Activated T-cell treated with anti-CD3 and anti-CD28 coated beads, Interleukin-2, amount 50 U/mL, for 48 hours (primary cell): ENCODE measurements at regions not wholly inside any gene's neighbourhood (a gene's known extent, or its start where the extent isn't known, plus 50 kb on each side); places are given as distances from the start of the nearest gene placed in this dataset.
"Not testable (repeated sequence)": the region's sequence is repeated elsewhere in the genome, so short reads cannot be mapped to it uniquely, and the experiment has no call there.

ENCODE experiments used
- DNase-seq, 2 experiments: peaks; one replicate each; pipeline ENCODE4 v3.0.0-alpha.2; 2020

DNA sequence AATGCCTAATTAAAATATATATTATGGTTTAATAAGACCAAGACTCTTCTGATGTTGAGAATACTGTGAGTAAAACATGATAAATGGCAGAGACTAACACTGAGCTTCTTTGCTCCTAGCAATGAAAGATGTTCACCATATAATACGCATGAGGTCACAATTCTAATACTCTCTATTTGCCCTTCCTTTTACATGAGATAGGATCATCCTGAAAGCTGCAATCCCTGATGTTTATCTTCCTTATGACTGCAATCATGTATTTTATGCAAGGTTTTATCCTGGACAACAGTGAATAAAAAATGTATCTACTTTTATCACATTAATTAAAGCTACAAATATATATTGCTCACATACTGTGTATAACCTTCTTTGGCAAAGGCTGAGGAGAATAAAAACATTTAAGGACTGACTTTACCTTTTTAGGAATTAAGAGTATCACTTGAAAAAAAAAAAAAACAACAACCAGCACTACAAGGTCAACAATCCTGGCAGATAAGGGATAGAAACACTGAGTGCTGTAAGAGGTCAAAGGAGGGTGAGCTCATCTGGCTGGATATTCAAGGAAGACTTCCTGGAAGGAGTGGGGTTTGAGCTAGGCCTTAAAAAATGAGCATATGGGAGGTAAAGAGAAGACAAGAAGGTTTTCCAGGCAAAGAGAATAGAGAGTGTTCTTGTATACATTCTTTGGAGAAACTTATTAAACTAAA is 99.9 kb downstream of the AREG start:
- DNase-seq, result no peak

- no peak for DNase-seq
Measured at GRCh38 chr4:74545448-74545847, 100.5 kb downstream of the AREG start.

- DNase-seq, result no peak
Measured at GRCh38 chr4:74546057-74546456, 101.1 kb downstream of the AREG start.

DNA sequence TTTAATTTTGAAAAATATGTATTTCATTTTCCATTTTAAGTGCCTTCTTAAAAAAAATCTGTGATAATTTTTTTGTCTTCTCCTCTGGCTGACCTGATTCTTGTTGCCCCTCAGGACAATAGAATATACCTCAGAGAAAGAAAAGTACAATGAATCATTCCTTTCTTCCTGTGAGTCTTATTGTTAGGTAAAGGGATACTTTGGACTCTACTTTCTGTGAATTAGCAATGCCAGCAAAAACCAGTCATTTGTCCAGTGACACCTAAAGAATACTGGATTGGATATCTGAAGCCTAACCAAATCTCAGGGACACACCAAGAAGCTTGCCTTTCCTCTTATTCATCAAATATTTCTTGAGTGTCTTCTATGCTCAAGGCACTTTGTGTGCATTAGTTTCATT is 102.1 kb downstream of the AREG start:
- no peak for DNase-seq

DNA sequence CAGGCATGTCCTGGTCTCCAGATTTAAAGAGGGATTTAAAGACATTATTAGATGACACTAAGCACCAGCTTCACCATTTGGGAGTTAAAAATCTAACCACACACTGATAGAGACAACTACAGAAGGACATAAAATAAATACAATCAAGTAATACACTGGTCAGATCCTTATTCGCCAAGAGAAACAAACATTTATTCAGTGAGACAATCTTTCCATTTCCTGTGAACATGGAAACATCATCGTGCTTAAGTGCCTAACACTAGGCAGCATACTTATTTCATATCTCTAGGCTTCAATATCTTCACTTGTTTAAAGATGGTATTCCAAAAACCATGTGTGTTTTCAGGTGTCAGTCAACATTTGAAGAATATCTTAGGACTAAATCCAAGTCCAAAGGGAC is 103.6 kb downstream of the AREG start:
- no peak for DNase-seq

- DNase-seq, result no peak
Measured at GRCh38 chr4:74549936-74550335, 105.0 kb downstream of the AREG start.

DNA sequence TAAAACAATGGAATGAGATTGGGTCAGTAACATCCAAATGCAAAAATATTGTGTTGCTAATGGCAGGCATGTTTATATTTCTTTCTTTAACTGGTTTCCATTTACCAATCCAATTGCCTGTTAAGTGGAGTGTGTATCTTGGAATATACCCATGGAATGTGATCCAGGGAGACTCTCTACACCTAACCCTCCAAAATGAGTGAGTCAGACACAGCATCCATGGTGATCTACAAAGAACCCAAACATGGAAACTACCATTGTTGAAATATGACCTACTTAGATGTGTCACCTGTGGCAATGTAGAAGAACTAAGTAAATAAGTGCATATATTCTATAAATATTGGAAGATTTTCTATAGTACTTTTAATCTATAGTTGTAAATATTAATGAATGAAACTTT is 110.3 kb downstream of the AREG start:
- no peak for DNase-seq

DNA sequence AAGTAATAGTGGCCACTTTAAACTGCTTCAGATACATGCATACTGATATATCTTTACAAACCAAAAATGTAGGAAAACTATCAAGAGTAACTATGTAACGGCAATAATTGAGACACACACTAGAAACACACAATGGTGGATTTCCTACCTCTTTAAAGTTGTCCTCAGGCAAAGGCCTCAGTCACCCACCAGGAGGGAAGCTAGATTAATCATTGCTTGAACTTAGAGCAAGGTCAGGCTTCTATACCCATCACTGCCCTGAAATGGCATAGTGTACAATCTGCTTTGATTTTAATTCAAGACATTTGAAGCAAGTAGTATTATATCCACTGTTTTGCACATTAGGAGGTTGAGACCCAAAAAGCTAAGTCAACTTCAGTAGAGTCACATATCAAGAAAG is 110.9 kb downstream of the AREG start:
- DNase-seq, result no peak

GRCh38 chr4:74559853-74560252 is 114.9 kb downstream of the AREG start:
- no peak for DNase-seq

DNA sequence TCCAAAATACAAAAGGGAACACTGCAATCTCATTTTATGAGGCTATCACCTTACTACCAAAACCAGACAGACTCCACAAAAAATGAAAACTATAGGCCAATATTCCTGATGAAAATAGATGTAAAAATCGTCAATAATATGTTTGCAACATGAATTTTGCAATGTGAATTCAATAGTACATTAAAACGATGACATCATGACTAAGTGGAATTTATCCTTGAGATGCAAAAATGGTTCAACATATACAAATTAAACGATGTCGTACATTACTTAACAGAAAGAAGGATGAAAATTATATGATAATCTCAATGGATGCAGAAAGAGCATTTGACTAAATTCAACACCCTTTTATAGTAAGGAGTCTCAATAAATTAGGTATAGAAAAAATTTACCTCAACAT is 123.0 kb downstream of the AREG start:
- DNase-seq, result no peak

DNA sequence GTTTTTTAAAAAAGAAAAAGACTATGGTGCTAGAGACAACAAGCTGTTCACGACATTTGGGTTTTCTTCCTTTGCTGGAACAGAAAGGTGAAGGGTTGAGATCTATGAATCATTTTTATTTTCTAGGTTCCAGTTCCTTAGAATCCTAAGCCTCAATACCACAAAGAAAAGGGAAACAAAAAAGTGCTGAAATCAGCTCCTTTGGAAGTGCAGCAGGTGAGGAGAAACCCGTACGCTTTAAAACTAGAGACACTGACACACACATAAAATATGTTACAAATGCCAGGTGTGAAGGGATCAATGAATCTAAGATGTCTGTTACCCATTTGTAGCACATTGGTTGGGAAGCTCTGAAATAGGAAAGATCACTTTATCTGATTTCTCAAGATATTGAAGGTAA is 125.2 kb downstream of the AREG start:
- no peak for DNase-seq

DNA sequence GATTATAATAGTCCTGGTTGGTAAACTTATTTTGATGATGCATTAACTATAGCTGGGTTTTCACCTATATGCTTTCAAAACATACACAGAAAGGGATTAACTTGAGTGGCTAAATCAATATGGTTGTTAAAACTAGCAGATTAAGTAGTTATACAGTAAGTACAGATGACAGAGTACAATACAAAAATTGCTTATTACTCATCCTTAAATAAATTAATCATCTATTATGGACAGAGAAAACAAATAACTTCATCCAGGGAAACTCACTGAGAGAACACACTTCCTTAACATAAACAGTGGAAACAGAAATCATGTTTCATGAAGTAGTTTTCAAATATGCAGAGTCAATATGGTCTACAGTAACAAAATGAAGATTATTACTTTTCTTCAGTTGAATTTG is 133.4 kb downstream of the AREG start:
- DNase-seq, result no peak

- DNase-seq, result not testable (repeated sequence)
Measured at GRCh38 chr4:74578865-74579264, 133.9 kb downstream of the AREG start.

DNA sequence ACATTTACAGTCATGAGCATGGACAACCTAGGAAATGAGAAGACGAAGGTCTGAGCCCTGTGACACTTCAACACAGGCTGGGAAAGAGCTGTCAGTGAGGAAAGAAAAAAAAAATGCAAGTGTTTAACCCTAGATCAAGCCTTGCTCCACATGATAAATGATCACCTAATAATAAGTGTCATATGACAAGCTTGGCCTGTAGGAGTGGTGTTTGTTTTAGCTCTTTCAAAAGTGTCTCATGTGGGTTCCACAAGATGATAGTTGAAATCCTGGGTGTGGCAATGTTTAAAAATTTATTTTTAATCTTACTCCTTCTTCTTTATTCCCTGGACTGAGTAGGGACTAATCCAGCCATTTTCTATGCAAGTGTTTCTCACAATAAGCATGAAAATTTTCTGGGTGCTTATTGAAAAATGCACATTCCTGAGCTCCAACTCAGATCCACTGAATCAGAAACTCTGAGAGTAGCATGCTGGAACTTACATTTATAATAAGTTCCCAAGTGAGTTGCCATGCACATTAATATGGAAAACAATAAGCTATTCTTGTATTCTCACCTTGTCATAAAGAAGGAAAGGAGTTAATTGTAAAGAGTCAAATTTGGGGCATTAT is 138.3 kb downstream of the AREG start:
- no peak for DNase-seq

DNA sequence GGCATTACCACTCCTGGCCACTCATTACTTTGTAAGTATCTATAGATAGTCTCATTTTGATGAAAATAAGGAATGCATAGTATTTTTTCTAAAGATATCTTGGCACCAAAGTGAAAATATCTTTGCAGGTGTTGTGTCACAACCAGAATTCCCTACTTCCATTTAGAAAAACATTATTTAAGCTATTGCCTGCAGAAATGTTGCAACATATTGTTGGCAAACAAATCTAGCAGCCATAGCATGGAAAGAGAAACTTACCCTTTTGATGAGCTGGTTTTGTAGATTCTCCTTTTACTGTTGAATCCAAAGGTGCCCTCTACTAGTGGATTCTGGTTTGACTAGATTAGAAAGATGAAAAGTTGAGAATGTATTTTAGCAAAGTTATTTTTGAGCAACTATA is 138.8 kb downstream of the AREG start:
- no peak for DNase-seq

- DNase-seq, result no peak
Measured at GRCh38 chr4:74588350-74588749, 143.4 kb downstream of the AREG start.

DNA sequence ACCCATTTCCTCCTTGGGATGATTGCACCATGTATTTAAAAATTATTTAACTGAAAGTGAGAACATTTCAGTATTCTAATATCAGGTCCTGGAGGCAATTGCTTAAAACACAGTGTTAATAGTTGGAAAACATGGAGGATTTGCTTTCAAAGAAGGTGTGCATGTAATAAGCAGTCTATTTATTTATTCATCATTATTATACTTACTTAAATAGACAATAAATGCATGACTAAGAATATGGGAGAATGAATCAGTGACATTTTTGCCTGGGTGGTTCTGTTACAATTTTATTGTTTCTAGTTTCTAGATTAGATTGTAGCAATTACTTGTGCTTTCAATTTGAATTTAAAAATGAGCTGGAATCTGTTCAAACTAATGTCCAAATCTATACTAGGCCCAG is 145.5 kb downstream of the AREG start:
- no peak for DNase-seq

- DNase-seq, result no peak
Measured at GRCh38 chr4:74598611-74599325, 153.8 kb downstream of the AREG start.

DNA sequence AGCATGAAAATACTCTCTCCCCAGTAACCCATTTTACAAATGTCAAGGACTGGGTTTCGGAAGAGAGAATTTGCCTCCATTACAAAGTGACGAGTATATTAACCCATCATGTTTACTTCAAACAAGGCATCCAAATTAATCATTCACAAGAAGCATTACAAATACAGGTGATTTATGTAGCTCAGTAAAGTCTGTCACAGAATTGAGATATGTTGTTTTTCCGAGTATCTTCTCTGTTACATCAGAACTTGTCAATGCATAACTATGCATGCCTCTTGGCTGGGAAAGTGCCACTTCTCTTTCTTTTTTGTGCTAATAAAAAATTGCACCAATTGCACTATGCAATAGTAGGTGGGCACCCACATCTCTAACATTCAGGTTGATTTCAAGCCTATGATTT is 158.2 kb downstream of the AREG start:
- DNase-seq, result no peak

- DNase-seq, result no peak
Measured at GRCh38 chr4:74608151-74608949, 163.4 kb downstream of the AREG start.

DNA sequence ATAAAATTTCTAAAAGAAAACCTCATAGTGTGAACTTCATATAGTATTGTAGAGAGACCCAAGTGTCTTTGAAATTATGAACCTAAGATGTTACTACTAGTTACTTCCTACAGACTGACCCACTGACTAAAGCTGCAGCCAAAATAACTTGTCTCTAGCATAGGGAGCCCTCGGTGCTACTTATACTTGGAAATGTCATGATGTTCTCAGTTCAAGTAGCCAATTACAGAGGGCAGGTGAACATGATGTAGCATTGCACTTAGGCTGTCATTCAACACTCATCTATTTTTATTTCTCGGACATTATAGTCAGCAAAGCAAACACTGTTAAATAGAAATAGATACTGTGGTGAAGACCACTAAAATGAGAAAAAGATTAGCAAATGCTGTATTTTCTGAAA is 165.6 kb downstream of the AREG start:
- no peak for DNase-seq

DNA sequence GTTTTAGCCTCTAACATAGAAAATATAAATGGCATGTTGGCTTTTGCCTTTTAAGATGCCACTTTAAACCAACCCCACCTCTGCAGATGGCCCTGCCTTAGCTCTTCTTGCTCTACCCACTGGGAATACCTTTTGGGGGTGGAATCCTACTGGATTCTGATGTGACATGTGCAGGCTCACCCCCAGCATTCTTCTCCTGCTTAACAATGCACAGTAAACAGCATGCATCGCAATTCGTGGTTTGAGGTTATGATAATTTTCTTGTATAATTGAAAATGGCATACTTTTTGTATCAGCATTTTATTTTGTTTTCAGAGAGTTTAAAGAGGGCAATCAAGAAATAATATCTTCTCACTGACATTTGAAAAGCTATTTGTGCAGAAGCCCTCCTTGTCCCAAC is 167.9 kb downstream of the AREG start:
- no peak for DNase-seq

GRCh38 chr4:74613266-74613665 is 168.3 kb downstream of the AREG start:
- DNase-seq, result no peak

DNA sequence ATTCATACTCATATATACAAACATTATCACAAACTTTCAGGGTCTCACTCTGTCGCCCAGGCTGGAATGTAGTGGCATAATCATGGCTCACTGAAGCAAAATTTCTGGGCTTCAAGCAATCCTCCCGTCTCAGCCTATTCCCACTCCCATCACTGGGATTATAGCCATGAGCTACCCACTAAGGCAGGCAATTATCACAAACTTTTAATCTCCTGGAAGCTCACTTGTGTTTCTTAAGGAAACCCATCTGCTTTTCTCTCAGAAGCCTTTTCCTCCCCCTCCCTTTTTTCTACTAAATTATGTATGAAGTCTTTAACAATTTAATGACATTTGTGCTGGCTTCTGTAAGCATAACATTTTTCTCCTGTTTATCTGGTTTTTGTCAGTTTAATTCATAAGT is 170.5 kb downstream of the AREG start:
- DNase-seq, result no peak
